GM12865 (cell line): ENCODE measurements at regions not wholly inside any gene's neighbourhood (a gene's known extent, or its start where the extent isn't known, plus 50 kb on each side); places are given as distances from the start of the nearest gene placed in this dataset.

Source experiments
- DNase-seq: peaks from one replicate; pipeline ENCODE4 v3.0.0; 2010; ENCODE audit warnings: low read depth
- H3K4me3 ChIP-seq: 2 replicates; pipeline ENCODE4 v1.5.1; 2011; ENCODE audit warnings: mild to moderate bottlenecking, low read depth, low read length, control low read depth
- TF ChIP-seq, protein P1 (sequence below): IDR thresholded peaks from 2 replicates; pipeline ENCODE4 v1.5.1; 2011; ENCODE audit warnings: low read length, control low read depth, low read depth, inconsistent platforms; ENCODE audit not compliant: insufficient read depth; ENCODE audit errors: missing control alignments

DNA sequence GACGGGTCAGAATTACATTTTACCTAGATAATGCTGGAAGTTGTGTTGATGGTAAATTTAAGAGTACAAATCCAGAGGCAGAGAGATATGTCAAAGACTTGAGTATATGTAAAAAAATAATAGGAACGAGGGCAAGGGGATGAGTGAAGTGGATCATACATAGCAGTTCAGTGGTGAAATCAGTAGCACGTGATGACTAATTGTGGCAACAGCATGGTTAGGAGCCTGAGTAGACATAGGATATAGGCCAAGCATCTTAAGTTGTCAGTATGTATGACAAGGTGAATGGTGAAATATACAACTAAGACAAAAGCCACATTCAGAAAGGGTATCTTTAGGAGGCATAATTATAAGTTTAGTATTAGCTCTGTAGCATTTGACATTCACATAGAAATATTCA is 826.5 kb upstream of the PIK3C3 start:
- TF ChIP-seq, protein P1, sequence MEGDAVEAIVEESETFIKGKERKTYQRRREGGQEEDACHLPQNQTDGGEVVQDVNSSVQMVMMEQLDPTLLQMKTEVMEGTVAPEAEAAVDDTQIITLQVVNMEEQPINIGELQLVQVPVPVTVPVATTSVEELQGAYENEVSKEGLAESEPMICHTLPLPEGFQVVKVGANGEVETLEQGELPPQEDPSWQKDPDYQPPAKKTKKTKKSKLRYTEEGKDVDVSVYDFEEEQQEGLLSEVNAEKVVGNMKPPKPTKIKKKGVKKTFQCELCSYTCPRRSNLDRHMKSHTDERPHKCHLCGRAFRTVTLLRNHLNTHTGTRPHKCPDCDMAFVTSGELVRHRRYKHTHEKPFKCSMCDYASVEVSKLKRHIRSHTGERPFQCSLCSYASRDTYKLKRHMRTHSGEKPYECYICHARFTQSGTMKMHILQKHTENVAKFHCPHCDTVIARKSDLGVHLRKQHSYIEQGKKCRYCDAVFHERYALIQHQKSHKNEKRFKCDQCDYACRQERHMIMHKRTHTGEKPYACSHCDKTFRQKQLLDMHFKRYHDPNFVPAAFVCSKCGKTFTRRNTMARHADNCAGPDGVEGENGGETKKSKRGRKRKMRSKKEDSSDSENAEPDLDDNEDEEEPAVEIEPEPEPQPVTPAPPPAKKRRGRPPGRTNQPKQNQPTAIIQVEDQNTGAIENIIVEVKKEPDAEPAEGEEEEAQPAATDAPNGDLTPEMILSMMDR = no peak
- H3K4me3 ChIP-seq = no peak overlapping the region
- no peak for DNase-seq

DNA sequence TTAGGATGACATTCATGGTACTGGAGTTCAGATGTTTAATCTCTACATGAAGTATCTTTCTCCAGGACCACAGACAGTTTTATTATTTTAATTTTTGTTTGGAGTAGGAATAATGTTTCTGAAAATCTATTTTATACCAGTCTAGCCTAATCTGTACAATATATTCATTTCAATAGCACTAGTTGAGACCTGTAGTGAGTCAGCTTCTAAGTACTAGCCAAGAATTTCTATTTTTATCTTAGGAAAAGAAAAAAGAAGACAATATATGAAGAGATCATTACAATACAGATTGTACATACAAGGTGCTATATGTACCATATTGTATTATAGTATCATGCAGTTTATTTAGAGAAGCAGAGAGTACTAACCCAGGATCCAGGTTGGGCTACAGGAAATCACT is 826.9 kb upstream of the PIK3C3 start:
- no peak for DNase-seq
- TF ChIP-seq, protein P1 = no peak

DNA sequence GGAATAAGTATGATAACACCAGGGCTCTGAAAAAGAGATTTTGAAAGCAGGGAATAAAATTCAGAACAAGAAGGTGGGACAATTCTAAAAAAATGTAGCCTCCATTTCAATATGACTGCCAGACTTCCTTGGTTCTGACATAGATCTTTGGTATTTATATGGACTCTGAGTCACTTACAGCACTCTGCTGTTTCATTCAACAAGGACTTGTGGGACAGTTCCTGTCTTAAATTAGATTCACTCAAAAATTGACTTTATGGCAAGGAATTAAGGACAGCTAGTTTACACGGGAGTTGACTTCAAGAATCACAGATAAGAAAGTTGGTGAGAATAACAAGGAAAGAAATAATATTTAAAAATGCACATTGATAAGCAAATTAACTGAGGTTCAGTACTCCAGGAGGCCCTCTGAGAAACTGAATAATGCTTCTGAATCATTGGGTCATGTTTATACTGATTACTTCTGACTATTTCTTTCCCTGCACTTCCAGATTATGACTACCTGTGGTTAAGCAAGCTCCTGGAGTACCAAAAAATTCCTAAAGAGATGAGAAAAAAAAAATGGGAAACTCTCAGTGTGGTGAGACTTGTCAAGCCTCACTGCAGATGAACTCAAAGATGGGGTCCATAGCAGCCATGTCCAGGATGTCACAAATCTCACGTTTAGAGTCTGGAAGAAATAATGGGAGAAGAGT is 828.3 kb upstream of the PIK3C3 start:
- no peak for DNase-seq
- TF ChIP-seq, protein P1 = no peak
- no peak overlapping the region for H3K4me3 ChIP-seq

More for the DNA sequence above, 826.9 kb upstream of the PIK3C3 start:
- H3K4me3 ChIP-seq = no peak overlapping the region

DNA sequence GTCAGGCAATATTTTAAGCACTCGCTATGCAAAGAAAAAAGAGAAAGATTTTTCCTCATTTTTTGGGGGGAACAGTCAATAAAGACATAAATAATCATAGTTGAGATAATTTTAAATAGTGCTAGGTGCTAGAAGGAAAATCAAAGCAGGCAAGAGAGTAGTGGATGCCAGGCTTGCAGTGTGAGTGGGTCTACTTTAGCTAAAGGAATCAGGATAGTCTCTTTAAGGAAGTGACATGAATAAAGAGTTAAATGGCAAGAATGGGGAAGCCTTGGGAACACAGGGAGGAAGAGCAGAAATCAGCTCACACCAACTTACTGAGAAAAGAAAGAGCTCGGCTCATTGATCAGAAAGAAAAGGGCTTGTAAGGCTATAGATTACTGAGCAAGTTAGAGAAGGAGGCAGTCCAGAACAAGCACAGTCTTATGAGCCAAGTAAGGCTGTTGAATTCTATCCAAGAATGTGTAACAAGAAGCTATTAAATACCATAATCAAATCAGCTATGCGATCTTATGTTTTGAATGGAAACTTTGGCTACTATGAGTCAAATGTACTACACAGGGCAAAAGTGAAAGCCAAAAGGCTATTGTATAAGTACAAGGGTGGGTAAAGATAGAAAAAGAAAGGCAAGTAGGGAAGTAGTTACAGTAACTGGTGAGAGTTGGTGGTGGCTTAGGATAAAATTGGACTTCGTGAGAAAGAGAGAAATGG is 833.8 kb upstream of the PIK3C3 start:
- TF ChIP-seq, protein P1 = no peak
- DNase-seq = no peak
- H3K4me3 ChIP-seq = no peak overlapping the region

DNA sequence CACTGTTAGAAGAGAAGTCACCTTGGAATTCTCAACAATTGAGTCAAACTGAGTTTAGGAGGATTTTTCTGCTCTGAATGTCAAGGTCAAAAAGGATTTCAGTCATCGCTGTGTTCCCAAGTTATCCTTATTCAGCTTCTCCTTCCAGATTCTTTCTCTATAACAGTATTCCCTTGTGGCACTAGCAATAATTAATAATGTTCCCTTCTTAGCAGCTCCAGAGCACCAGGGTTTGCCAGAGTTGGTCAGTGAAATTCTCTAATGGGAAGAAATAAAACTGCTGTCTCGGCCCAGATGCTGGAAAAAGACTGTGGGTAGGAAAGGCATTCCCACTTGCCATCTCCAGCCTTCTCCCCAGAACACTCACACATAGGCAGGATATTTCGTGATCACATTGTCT is 836.0 kb upstream of the PIK3C3 start:
- no peak for DNase-seq
- no peak overlapping the region for H3K4me3 ChIP-seq
- TF ChIP-seq, protein P1 = no peak

DNA sequence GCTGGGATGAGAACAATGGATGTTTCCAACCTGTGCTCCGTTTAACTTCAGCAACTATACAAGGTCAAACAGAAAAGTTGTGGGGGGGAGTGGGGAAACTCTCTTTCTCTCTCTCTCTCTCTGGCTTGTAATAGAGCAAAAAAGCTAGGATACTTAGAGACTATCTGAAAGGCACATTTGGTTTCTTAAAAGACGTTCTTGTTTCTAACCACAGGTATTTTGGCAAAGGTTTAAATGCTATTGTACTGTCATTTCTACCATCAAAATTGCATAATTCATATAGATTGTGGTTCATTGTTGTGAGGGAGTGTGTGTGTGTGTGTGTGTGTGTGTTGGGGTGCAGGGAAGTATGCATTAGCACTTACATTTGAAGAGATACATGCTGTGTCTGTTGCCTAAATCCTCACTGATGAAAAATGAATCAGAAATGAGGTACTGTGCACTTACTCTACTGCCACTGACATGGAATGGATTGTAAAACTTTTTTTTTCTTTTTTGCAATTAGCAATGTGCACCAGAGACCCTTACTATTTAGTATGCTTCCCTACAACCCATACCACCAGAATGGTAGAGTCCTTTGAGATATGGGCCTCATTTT is 841.0 kb upstream of the PIK3C3 start:
- H3K4me3 ChIP-seq = no peak overlapping the region
- no peak for DNase-seq
- TF ChIP-seq, protein P1 = no peak

DNA sequence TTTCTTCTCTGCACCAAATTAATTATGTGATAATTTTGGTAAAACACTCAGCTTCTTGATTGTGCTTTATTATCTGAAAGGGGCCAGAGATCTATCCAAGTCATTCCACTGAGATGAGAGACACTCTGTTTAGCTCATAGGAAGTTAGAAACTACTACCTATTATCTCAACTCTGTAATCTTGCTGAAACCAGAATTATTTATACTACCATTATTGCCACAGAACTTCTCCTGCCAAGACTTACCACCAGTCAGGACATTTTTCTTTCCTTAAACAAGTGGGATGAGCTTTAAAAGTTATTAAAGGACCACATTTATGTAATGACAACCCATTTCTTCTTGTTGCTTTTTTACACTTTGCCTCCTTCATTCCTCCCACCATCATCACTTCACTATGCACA is 855.6 kb upstream of the PIK3C3 start:
- no peak for DNase-seq
- no peak overlapping the region for H3K4me3 ChIP-seq
- TF ChIP-seq, protein P1 = no peak
